Left lung (tissue), 4 donors: ENCODE measurements at regions not wholly inside any gene's neighbourhood (a gene's known extent, or its start where the extent isn't known, plus 50 kb on each side); places are given as distances from the start of the nearest gene placed in this dataset.

Source experiments
- ATAC-seq: fragments of 200-7000 bp; cut with Tn5 transposase; one replicate; pipeline ENCODE4 v1.9.1; 2020; ENCODE audit warnings: moderate library complexity
- DNase-seq, 4 donors: peaks; one replicate each; pipeline ENCODE4 v3.0.0-alpha.2; 2013 to 2020
- H3K27ac ChIP-seq, 2 donors: fragments of 200-600 bp; sonication (generic) in 1 of 2; one replicate each; pipeline versions ENCODE4 v1.5.0 to v1.8.0; 2020 to 2021
- H3K27me3 ChIP-seq, 2 donors: fragments of 200-600 bp; sonication (generic) in 1 of 2; one replicate each; pipeline versions ENCODE4 v1.5.0 to v1.8.0; 2020 to 2021
- H3K36me3 ChIP-seq, 2 donors: fragments of 200-600 bp; sonication (generic) in 1 of 2; one replicate each; pipeline versions ENCODE4 v1.5.0 to v1.8.0; 2020 to 2021
- H3K4me1 ChIP-seq, 2 donors: fragments of 200-600 bp; one replicate each; pipeline ENCODE4 v1.8.0; 2021
- H3K4me3 ChIP-seq, 2 donors: fragments of 200-600 bp; sonication (generic) in 1 of 2; one replicate each; pipeline versions ENCODE4 v1.5.0 to v1.8.0; 2020 to 2021; ENCODE audit warnings: mild to moderate bottlenecking in 1 of 2
- H3K9me3 ChIP-seq, 2 donors: fragments of 200-600 bp; sonication (generic) in 1 of 2; one replicate each; pipeline versions ENCODE4 v1.5.0 to v1.8.0; 2020 to 2021
- CTCF ChIP-seq, 2 donors: fragments of 200-600 bp; sonication (generic) in 1 of 2; IDR thresholded peaks; one replicate each; pipeline versions ENCODE4 v1.5.0 to v1.8.0; 2021; ENCODE audit warnings: antibody characterized with exemption in 2 of 2
- intact Hi-C, 2 donors: fragments of 100-400 bp; cut with DNase I; formaldehyde crosslinking; loops; one replicate each; pipeline versions ENCODE4 v1.11.2 to v1.14.2; 2022
- donor health status: DM: no; HTN: yes; CAD: no.
- donor health status: DM: no; HTN: no; CAD: no.

- ATAC-seq, result no peak
- Histone ChIP-seq H3K27me3 (no peaks in the 10 kb centered on the region), H3K4me1 (no peaks in the 10 kb centered on the region), H3K36me3 (no peaks in the 10 kb centered on the region), H3K9me3 (no peaks in the 10 kb centered on the region), H3K27ac (no peak overlapping the region), H3K4me3 (no peak overlapping the region)
- intact Hi-C loops, result no loop called here
- no peak for TF ChIP-seq CTCF (IDR thresholded peaks at IDR 0.05)
- DNase-seq, result no peak
Measured at GRCh38 chr5:117100176-117100575, 525.6 kb upstream of the SEMA6A start.

GRCh38 chr5:117098094-117098493, 523.5 kb upstream of the SEMA6A start:
- H3K27me3 ChIP-seq, result no peaks in the 10 kb centered on the region
- no peak for DNase-seq
- no peak overlapping the region for H3K27ac ChIP-seq
- H3K9me3 ChIP-seq, result peaks cover 0 to 12% of the 10 kb centered on the region in 2 donors
- no peaks in the 10 kb centered on the region for H3K36me3 ChIP-seq
- H3K4me3 ChIP-seq, result no peak overlapping the region
- no peak for ATAC-seq
- no peak for TF ChIP-seq CTCF (IDR thresholded peaks at IDR 0.05)
- intact Hi-C loops, result no loop called here
- no peaks in the 10 kb centered on the region for H3K4me1 ChIP-seq

- H3K4me3 ChIP-seq, result no peak overlapping the region
- H3K4me1 ChIP-seq, result no peaks in the 10 kb centered on the region
- no peak for ATAC-seq
- H3K27me3 ChIP-seq, result no peaks in the 10 kb centered on the region
- H3K36me3 ChIP-seq, result no peaks in the 10 kb centered on the region
- no peak overlapping the region for H3K27ac ChIP-seq
- DNase-seq, result no peak
- intact Hi-C loops, result no loop called here
- TF ChIP-seq CTCF (IDR thresholded peaks at IDR 0.05), result no peak
- H3K9me3 ChIP-seq, result peaks cover 0 to 12% of the 10 kb centered on the region in 2 donors
Measured at GRCh38 chr5:117095346-117096332, 521.0 kb upstream of the SEMA6A start.

GRCh38 chr5:117094114-117094815, 519.6 kb upstream of the SEMA6A start:
- H3K4me1 ChIP-seq, result no peaks in the 10 kb centered on the region
- peaks cover 0 to 12% of the 10 kb centered on the region in 2 donors for H3K9me3 ChIP-seq
- DNase-seq (peak in 1 of 4 donors; percentile 51), ATAC-seq (no peak)
- H3K27ac ChIP-seq, result no peak overlapping the region
- no peaks in the 10 kb centered on the region for H3K36me3 ChIP-seq
- no peaks in the 10 kb centered on the region for H3K27me3 ChIP-seq
- no peak for TF ChIP-seq CTCF (IDR thresholded peaks at IDR 0.05)
- H3K4me3 ChIP-seq, result no peak overlapping the region
- intact Hi-C loops, result no loop called here

- ATAC-seq, result no peak
Measured at GRCh38 chr5:117093653-117094052, 519.0 kb upstream of the SEMA6A start.

More at GRCh38 chr5:117093653-117094052, 519.0 kb upstream of the SEMA6A start:
- intact Hi-C loops, result no loop called here
- no peaks in the 10 kb centered on the region for H3K36me3 ChIP-seq
- H3K27ac ChIP-seq, result no peak overlapping the region
- H3K9me3 ChIP-seq, result peaks cover 0 to 12% of the 10 kb centered on the region in 2 donors
- H3K4me3 ChIP-seq, result no peak overlapping the region
- no peaks in the 10 kb centered on the region for H3K27me3 ChIP-seq
- TF ChIP-seq CTCF (IDR thresholded peaks at IDR 0.05), result no peak
- no peaks in the 10 kb centered on the region for H3K4me1 ChIP-seq
- peak in 1 of 4 donors; percentile 48 for DNase-seq
